DMS79 treated with DMSO at 0.1 percent for 48 hours (cell line): ENCODE measurements at regions not wholly inside any gene's neighbourhood (a gene's known extent, or its start where the extent isn't known, plus 50 kb on each side); places are given as distances from the start of the nearest gene placed in this dataset.
"Not testable (repeated sequence)": the region's sequence is repeated elsewhere in the genome, so short reads cannot be mapped to it uniquely, and the experiment has no call there.

Experiments
- DNase-seq: peaks from one replicate; lab custom pipeline; 2025; lab: John Stamatoyannopoulos, UW

GRCh38 chr14:48710133-48710532 lies 876.0 kb downstream of the RPS29 start:
- no peak for DNase-seq

GRCh38 chr14:48709277-48709785 lies 876.8 kb downstream of the RPS29 start:
- no peak for DNase-seq

- no peak for DNase-seq
These were observed 881.5 kb downstream of the RPS29 start for GRCh38 chr14:48704639-48705038.

GRCh38 chr14:48703728-48704467 lies 882.3 kb downstream of the RPS29 start:
- no peak for DNase-seq

- DNase-seq = not testable (repeated sequence)
These were observed 888.8 kb downstream of the RPS29 start for GRCh38 chr14:48697362-48697761.

- no peak for DNase-seq
These were observed 892.4 kb downstream of the RPS29 start for GRCh38 chr14:48693793-48694192.

- no peak for DNase-seq
These were observed 895.8 kb downstream of the RPS29 start for GRCh38 chr14:48690349-48690748.

- no peak for DNase-seq
These were observed 899.5 kb downstream of the RPS29 start for GRCh38 chr14:48686650-48687049.

GRCh38 chr14:48672506-48672905 lies 913.7 kb downstream of the RPS29 start:
- no peak for DNase-seq

- DNase-seq = no peak
These were observed 915.2 kb downstream of the RPS29 start for GRCh38 chr14:48670939-48671338.

GRCh38 chr14:48665077-48665784 lies 920.9 kb downstream of the RPS29 start:
- DNase-seq = no peak

GRCh38 chr14:48643241-48643640 lies 942.9 kb downstream of the RPS29 start:
- no peak for DNase-seq

GRCh38 chr14:48628870-48629269 lies 953.5 kb upstream of the MDGA2 start:
- DNase-seq = no peak

GRCh38 chr14:48622980-48623379 lies 947.6 kb upstream of the MDGA2 start:
- no peak for DNase-seq

GRCh38 chr14:48618057-48618456 lies 942.7 kb upstream of the MDGA2 start:
- DNase-seq = no peak

- DNase-seq = no peak
These were observed 941.5 kb upstream of the MDGA2 start for GRCh38 chr14:48616931-48617330.

- DNase-seq = no peak
These were observed 940.2 kb upstream of the MDGA2 start for GRCh38 chr14:48615618-48616017.

- no peak for DNase-seq
These were observed 938.6 kb upstream of the MDGA2 start for GRCh38 chr14:48614003-48614402.

GRCh38 chr14:48606960-48607359 lies 931.6 kb upstream of the MDGA2 start:
- DNase-seq = not testable (repeated sequence)

- DNase-seq = no peak
These were observed 923.1 kb upstream of the MDGA2 start for GRCh38 chr14:48598458-48598857.

GRCh38 chr14:48586099-48586498 lies 910.7 kb upstream of the MDGA2 start:
- no peak for DNase-seq

GRCh38 chr14:48584031-48584430 lies 908.6 kb upstream of the MDGA2 start:
- no peak for DNase-seq

GRCh38 chr14:48582938-48583337 lies 907.5 kb upstream of the MDGA2 start:
- no peak for DNase-seq
